ENCODE measurements at regions not wholly inside any gene's neighbourhood (a gene's known extent, or its start where the extent isn't known, plus 50 kb on each side); places are given as distances from the start of the nearest gene placed in this dataset.
A peak's percentile ranks its signal among the peaks of the same experiment; 100 is the strongest.

GRCh38 chr4:94014484-94015136 is 186.1 kb downstream of the ATOH1 start:
- TF ChIP-seq MAX (IDR thresholded peaks at IDR 0.05; ENCODE audit: low read depth, low read length), result no peak
- no peak for TF ChIP-seq CTCF (IDR thresholded peaks at IDR 0.05; ENCODE audit: low read depth, low read length)
- no peak overlapping the region for H3K4me3 ChIP-seq (ENCODE audit: low read depth, low read length)
- DNase-seq (ENCODE audit: low read depth), result no peak

GRCh38 chr4:94015956-94016355 is 187.4 kb downstream of the ATOH1 start:
- H3K4me3 ChIP-seq (ENCODE audit: low read depth, low read length), result no peak overlapping the region
- no peak for TF ChIP-seq MAX (IDR thresholded peaks at IDR 0.05; ENCODE audit: low read depth, low read length)
- TF ChIP-seq MYC (IDR thresholded peaks at IDR 0.05; ENCODE audit: low read depth, low read length), result no peak
- TF ChIP-seq CTCF (IDR thresholded peaks at IDR 0.05; ENCODE audit: low read depth, low read length), result no peak
- TF ChIP-seq POLR2A (IDR thresholded peaks at IDR 0.05; ENCODE audit: extremely low read depth, insufficient read length), result no peak
- no peak for DNase-seq (ENCODE audit: low read depth)

- TF ChIP-seq POLR2A (IDR thresholded peaks at IDR 0.05; ENCODE audit: extremely low read depth, insufficient read length) (no peak), MYC (IDR thresholded peaks at IDR 0.05; ENCODE audit: low read depth, low read length) (no peak), MAX (IDR thresholded peaks at IDR 0.05; ENCODE audit: low read depth, low read length) (no peak), CTCF (IDR thresholded peaks at IDR 0.05; ENCODE audit: low read depth, low read length) (no peak)
- no peak overlapping the region for H3K4me3 ChIP-seq (ENCODE audit: low read depth, low read length)
- DNase-seq (ENCODE audit: low read depth), result no peak
Measured at GRCh38 chr4:94032754-94033153, 174.9 kb upstream of the SMARCAD1 start.

GRCh38 chr4:94036964-94037363 is 170.7 kb upstream of the SMARCAD1 start:
- TF ChIP-seq POLR2A (IDR thresholded peaks at IDR 0.05; ENCODE audit: extremely low read depth, insufficient read length), result no peak
- TF ChIP-seq MAX (IDR thresholded peaks at IDR 0.05; ENCODE audit: low read depth, low read length), result no peak
- no peak for TF ChIP-seq CTCF (IDR thresholded peaks at IDR 0.05; ENCODE audit: low read depth, low read length)
- no peak for TF ChIP-seq MYC (IDR thresholded peaks at IDR 0.05; ENCODE audit: low read depth, low read length)
- no peak overlapping the region for H3K4me3 ChIP-seq (ENCODE audit: low read depth, low read length)
- DNase-seq (ENCODE audit: low read depth), result peak; percentile 3

- H3K4me3 ChIP-seq (ENCODE audit: low read depth, low read length), result no peak overlapping the region
- TF ChIP-seq CTCF (IDR thresholded peaks at IDR 0.05; ENCODE audit: low read depth, low read length), result no peak
- no peak for TF ChIP-seq MYC (IDR thresholded peaks at IDR 0.05; ENCODE audit: low read depth, low read length)
- TF ChIP-seq POLR2A (IDR thresholded peaks at IDR 0.05; ENCODE audit: extremely low read depth, insufficient read length), result no peak
- TF ChIP-seq MAX (IDR thresholded peaks at IDR 0.05; ENCODE audit: low read depth, low read length), result no peak
- no peak for DNase-seq (ENCODE audit: low read depth)
Measured at GRCh38 chr4:94038195-94038594, 169.5 kb upstream of the SMARCAD1 start.

Measured in NB4 (cell line).